Smooth muscle cell (in vitro differentiated cells): ENCODE measurements at regions not wholly inside any gene's neighbourhood (a gene's known extent, or its start where the extent isn't known, plus 50 kb on each side); places are given as distances from the start of the nearest gene placed in this dataset.
"Not testable (repeated sequence)": the region's sequence is repeated elsewhere in the genome, so short reads cannot be mapped to it uniquely, and the experiment has no call there.

Source experiments
- DNase-seq: peaks from one replicate; lab custom pipeline; 2025; ENCODE audit not compliant: unreplicated experiment; lab: John Stamatoyannopoulos, UW
- H2AFZ ChIP-seq: fragments of 200-600 bp; sonication (generic); 2 replicates; pipeline ENCODE4 v1.6.0; 2016; ENCODE audit warnings: antibody characterized with exemption, low read depth, mild to moderate bottlenecking
- H3F3A ChIP-seq: fragments of 200-600 bp; sonication (generic); 2 replicates; pipeline ENCODE4 v1.6.0; 2017; ENCODE audit warnings: antibody characterized with exemption, low read depth
- H3K27ac ChIP-seq: fragments of 200-600 bp; sonication (generic); 2 replicates; pipeline ENCODE4 v1.5.1; 2016; ENCODE audit warnings: low read depth, mild to moderate bottlenecking
- H3K27me3 ChIP-seq: fragments of 200-600 bp; sonication (generic); 2 replicates; pipeline ENCODE4 v1.6.1; 2016; ENCODE audit warnings: low read depth, mild to moderate bottlenecking
- H3K36me3 ChIP-seq: fragments of 200-600 bp; sonication (generic); 2 replicates; pipeline ENCODE4 v1.5.1; 2016; ENCODE audit warnings: low read depth
- H3K4me1 ChIP-seq: fragments of 200-600 bp; sonication (generic); 2 replicates; pipeline ENCODE4 v1.5.1; 2016; ENCODE audit warnings: low read depth
- H3K4me2 ChIP-seq: fragments of 200-600 bp; sonication (generic); 2 replicates; pipeline ENCODE4 v1.6.0; 2016; ENCODE audit warnings: mild to moderate bottlenecking
- H3K4me3 ChIP-seq: fragments of 200-600 bp; sonication (generic); 2 replicates; pipeline ENCODE4 v1.5.1; 2016; ENCODE audit warnings: mild to moderate bottlenecking
- H3K79me2 ChIP-seq: fragments of 200-600 bp; sonication (generic); 2 replicates; pipeline ENCODE4 v1.6.0; 2016; ENCODE audit warnings: low read depth, mild to moderate bottlenecking
- H3K9ac ChIP-seq: fragments of 200-600 bp; sonication (generic); 2 replicates; pipeline ENCODE4 v1.6.0; 2016; ENCODE audit warnings: low read depth
- H3K9me3 ChIP-seq: fragments of 200-600 bp; sonication (generic); replicated peaks from 2 replicates; pipeline ENCODE4 v1.5.1; 2016; ENCODE audit warnings: low read depth
- H4K20me1 ChIP-seq: fragments of 200-600 bp; sonication (generic); 2 replicates; pipeline ENCODE4 v1.6.0; 2016; ENCODE audit warnings: low read depth
- CTCF ChIP-seq: fragments of 200-600 bp; sonication (generic); IDR thresholded peaks from 2 replicates; pipeline ENCODE4 v1.5.1; 2017; ENCODE audit warnings: borderline replicate concordance, mild to moderate bottlenecking, antibody characterized with exemption; ENCODE audit not compliant: insufficient read depth, poor library complexity, severe bottlenecking
- WGBS: methylation state at CpG from one replicate; pipeline ENCODE4 v1.1.7; 2016; ENCODE audit warnings: low lambda C conversion rate; 5-methylcytosine and 5-hydroxymethylcytosine counted together

GRCh38 chr9:81423589-81424326, 265.6 kb downstream of the TLE1 start:
- H4K20me1 ChIP-seq, result no peaks in the 10 kb centered on the region
- no peaks in the 10 kb centered on the region for H3K27me3 ChIP-seq
- no peak overlapping the region for H3K4me3 ChIP-seq
- no peak for TF ChIP-seq CTCF
- H3K36me3 ChIP-seq, result peaks cover 3% of the 10 kb centered on the region
- H2AFZ ChIP-seq, result no peak overlapping the region
- no peaks in the 10 kb centered on the region for H3K79me2 ChIP-seq
- H3K27ac ChIP-seq, result no peak overlapping the region
- no peaks in the 10 kb centered on the region for H3K4me1 ChIP-seq
- no peak overlapping the region for H3K9ac ChIP-seq
- peaks cover 5% of the 10 kb centered on the region for H3F3A ChIP-seq
- no peak for DNase-seq
- peaks cover 14% of the 10 kb centered on the region for H3K9me3 ChIP-seq
- H3K4me2 ChIP-seq, result no peak overlapping the region

GRCh38 chr9:81421090-81421489, 268.3 kb downstream of the TLE1 start:
- WGBS, result 85% methylated on average over 3 of the region's 3 CpGs
- H4K20me1 ChIP-seq, H3K79me2 ChIP-seq, H3K4me3 ChIP-seq, H2AFZ ChIP-seq, H3K4me2 ChIP-seq, H3K9ac ChIP-seq, H3K27ac ChIP-seq, H3K27me3 ChIP-seq, H3K9me3 ChIP-seq, H3K4me1 ChIP-seq, H3K36me3 ChIP-seq, H3F3A ChIP-seq, DNase-seq: not testable (repeated sequence)

GRCh38 chr9:81420024-81420423, 269.3 kb downstream of the TLE1 start:
- H3K9ac ChIP-seq, result no peak overlapping the region
- H3K79me2 ChIP-seq, result no peaks in the 10 kb centered on the region
- WGBS, result 100% methylated on average over 1 of the region's 1 CpG
- no peaks in the 10 kb centered on the region for H3K27me3 ChIP-seq
- DNase-seq, result no peak
- TF ChIP-seq CTCF, result no peak
- H3K9me3 ChIP-seq, result no peaks in the 10 kb centered on the region
- H4K20me1 ChIP-seq, result no peaks in the 10 kb centered on the region
- H3F3A ChIP-seq, result peaks cover 3% of the 10 kb centered on the region
- no peak overlapping the region for H3K27ac ChIP-seq
- H2AFZ ChIP-seq, result no peak overlapping the region
- no peak overlapping the region for H3K4me2 ChIP-seq
- peaks cover 3% of the 10 kb centered on the region for H3K36me3 ChIP-seq
- H3K4me1 ChIP-seq, result peaks cover 6% of the 10 kb centered on the region
- H3K4me3 ChIP-seq, result no peak overlapping the region

GRCh38 chr9:81417941-81418340, 271.4 kb downstream of the TLE1 start:
- peaks cover 3% of the 10 kb centered on the region for H3F3A ChIP-seq
- peak overlapping the region; percentile 7 for H2AFZ ChIP-seq
- no peak for TF ChIP-seq CTCF
- peaks cover 6% of the 10 kb centered on the region for H3K4me1 ChIP-seq
- no peak for DNase-seq
- peak overlapping the region; percentile 92 for H3K27ac ChIP-seq
- no peak overlapping the region for H3K9ac ChIP-seq
- H3K79me2 ChIP-seq, result no peaks in the 10 kb centered on the region
- no peaks in the 10 kb centered on the region for H3K9me3 ChIP-seq
- H3K36me3 ChIP-seq, result peaks cover 3% of the 10 kb centered on the region
- peak overlapping the region; percentile 29 for H3K4me2 ChIP-seq
- H3K4me3 ChIP-seq, result no peak overlapping the region
- no peaks in the 10 kb centered on the region for H4K20me1 ChIP-seq
- no peaks in the 10 kb centered on the region for H3K27me3 ChIP-seq
